HG03095 (cell line): ENCODE measurements at regions not wholly inside any gene's neighbourhood (a gene's known extent, or its start where the extent isn't known, plus 50 kb on each side); places are given as distances from the start of the nearest gene placed in this dataset.
A peak's percentile ranks its signal among the peaks of the same experiment; 100 is the strongest.
"Not testable (repeated sequence)": the region's sequence is repeated elsewhere in the genome, so short reads cannot be mapped to it uniquely, and the experiment has no call there.

ENCODE experiments used
- ATAC-seq: cut with Tn5 transposase; IDR thresholded peaks from one replicate; pipeline ENCODE4 v1.9.1; 2021; ENCODE audit warnings: moderate library complexity; ENCODE audit not compliant: unreplicated experiment

DNA sequence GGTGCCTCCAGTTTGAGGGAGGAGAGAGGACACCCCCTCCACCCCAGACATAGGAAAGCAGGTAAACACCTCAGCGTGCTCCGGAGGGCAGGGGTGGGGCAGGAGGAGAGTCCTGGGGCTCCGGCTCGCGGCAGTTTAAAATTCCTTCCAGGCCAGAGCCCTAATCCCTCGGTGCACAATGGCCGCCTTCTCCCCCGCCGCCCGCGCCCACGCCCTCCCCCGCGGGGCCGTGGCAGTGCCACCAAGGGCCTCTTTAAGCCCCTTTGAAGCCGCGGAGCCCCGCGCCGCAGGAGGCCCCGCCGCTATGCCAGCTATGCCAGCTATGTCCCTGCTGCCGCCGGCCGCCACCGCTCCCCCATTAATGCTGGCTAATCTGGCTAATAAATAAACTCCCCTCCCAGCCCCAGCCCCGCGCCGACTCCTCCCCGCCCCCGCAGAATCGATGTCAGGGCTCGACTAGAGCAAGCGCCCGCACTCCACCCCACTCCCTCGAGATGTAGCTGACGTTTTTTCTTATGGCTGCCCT lies 125.1 kb downstream of the MRPL14 start:
- no peak for ATAC-seq

DNA sequence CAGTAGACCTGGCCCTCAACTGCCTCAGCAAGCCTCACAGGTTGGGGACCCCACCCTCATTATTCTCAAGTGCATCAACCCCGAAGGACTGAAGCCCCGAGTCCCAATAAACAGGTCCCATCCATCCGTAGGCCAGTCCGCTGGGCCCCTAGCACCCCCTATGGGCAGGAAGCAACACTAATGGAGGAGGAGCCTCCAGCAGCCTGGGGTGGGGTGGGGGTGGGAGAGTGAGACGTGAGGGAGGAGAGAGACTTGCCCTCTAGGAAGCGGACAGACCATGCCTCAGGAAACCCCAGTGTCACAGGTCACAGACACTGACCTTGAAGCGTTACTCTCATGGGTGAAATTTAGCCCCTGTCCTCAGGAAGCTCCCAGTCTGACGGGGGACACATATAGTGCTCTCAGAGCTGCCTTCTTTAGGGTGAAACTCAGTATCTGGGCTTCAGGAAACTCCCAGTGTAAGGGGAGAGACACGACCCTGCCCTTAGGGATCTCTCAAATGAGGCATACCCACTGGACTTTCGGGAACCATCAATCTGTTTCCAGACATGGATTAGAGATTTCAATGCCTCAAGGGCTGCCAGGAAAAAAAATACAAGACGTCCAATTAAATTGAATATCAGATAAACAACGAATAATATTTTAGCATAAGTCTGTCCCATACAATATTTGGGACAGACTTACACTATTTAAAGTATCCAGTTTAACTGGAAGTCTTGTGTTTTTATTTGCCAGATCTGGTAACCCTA lies 125.8 kb downstream of the MRPL14 start:
- ATAC-seq = no peak

DNA sequence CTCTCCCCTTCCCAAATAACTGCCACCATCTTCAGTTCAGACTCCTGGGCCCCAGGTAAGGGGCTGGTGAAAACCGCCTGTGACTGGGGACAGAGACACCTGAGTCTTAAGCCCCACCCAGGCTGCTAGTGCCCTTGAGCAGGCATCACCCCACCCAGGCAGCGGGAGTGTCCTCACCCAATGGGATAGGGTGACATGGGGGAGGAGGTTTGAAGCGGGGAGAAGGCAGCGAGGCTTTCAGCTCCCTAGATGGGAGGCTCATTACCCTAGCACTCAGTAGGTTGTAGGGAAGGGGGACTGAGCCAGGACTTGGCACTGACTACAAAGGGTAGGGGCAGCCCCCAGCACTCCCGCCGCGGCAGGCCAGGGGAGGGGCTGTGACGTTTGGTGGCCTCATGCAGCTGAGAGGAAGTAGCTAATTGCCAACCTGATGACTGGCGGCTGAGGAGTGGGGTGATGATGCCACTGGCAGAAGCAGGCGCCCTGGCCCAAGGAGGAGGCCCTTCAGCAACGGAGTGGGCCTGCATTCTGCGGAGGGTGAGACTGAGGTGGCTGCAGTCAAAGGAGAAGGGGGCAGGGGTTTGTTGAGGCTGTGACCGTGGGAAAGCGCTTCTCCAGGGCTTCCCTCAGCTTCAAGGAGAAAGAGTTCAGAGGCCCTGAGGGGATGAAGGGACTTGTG lies 126.9 kb downstream of the MRPL14 start:
- peak; percentile 40 for ATAC-seq

DNA sequence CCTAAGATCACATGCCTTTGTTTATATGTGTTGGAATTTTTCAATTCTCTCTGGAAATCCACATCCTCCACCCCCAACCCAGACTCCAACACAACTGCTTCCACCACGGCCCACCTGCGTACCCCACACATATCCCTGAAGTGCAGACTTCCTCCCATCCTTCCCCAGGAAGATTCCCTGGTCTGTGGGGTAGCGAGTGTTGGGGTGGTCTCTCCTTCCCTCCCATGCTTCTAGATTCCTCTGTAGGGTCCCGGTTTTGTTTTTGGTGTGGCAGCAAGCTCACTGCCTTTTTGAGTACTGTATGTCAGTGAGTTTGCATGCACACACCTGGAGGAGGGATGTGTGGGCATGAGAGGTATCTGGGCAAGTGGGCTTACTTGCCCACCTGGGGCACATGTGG lies 127.6 kb downstream of the MRPL14 start:
- ATAC-seq = no peak

DNA sequence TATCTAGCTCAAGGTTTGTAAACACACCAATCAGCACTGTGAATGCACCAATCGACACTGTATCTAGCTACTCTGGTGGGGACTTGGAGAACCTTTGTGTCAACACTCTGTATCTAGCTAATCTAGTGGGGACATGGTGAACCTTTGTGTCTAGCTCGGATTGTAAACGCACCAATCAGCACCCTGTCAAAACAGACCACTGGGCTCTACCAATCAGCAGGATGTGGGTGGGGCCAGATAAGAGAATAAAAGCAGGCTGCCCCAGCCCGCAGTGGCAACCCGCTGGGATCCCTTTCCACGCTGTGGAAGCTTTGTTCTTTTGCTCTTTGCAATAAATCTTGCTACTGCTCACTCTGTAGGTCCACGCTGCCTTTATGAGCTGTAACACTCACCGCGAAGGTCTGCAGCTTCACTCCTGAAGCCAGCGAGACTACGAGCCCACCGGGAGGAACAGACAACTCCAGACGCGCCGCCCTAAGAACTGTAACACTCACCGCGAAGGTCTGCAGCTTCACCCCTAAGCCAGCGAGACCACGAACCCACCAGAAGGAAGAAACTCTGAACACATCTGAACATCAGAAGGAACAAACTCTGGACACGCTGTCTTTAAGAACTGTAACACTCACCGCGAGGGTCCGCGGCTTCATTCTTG lies 128.5 kb downstream of the MRPL14 start:
- not testable (repeated sequence) for ATAC-seq

DNA sequence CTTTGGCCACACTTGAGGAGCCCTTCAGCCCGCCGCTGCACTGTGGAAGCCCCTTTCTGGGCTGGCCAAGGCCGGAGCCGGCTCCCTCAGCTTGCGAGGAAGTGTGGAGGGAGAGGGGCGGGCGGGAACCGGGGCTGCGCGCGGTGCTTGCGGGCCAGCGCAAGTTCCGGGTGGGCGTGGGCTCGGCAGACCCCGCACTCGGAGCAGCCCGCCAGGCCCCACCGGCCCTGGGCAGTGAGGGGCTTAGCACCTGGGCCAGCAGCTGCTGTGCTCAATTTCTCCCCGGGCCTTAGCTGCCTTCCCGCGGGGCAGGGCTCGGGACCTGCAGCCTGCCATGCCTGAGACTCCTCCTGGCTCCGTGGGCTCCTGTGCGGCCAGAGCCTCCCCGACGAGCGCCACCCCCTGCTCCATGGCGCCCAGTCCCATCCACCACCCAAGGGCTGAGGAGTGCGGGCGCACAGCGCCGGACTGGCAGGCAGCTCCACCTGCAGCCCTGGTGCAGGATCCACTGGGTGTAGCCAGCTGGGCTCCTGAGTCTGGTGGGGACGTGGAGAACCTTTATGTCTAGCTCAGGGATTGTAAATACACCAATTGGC lies 129.2 kb downstream of the MRPL14 start:
- not testable (repeated sequence) for ATAC-seq

DNA sequence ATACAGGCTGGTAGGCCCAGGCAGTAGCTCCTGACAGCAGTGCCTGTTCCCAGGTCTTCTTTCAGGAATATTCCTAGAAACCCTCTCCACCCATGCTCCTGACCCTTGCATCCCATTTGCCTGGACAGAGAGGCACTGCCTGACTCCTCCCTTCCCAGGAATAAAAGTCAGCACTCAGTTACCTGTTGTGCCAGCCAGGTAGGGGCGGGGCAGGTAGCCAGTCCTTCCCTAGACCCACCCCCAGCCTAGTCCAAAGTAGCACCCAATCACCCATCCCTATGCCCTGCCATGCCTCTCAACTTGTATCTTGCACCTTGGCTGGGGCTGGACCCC lies 129.9 kb downstream of the MRPL14 start:
- ATAC-seq = no peak

DNA sequence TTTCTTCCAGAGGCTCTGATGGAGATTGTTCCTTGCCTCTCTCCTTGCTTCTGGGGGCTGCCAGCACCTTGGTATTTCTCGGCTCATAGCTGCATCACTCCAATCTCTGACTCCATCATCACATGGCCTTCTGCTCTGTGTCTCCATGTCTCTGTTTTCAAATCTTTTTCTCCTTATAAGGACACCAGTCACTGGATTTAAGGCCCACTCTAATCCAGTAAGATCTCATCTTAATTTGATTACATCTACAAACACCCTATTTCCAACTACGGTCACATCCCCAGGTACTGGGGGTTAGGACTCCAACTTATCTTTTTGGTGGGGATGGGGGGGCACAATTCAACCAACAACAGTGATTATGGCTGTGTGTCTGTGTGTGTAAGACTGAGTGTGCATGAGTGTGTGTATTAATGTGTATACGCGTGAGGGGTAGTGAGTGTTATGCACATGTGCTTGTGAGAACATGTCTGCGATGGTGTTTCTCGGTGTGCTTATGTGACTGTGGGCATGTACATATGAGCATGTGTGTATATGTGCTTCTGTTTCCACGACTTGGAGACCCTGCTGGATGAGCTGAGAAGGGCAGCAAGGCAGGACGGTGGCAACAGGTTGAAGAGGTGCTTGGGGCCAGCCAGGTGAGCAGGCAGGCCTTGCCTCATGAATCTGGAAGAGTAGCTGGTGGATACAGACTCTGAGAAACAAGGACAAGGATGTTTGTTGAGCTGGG lies 130.5 kb downstream of the MRPL14 start:
- ATAC-seq = no peak

DNA sequence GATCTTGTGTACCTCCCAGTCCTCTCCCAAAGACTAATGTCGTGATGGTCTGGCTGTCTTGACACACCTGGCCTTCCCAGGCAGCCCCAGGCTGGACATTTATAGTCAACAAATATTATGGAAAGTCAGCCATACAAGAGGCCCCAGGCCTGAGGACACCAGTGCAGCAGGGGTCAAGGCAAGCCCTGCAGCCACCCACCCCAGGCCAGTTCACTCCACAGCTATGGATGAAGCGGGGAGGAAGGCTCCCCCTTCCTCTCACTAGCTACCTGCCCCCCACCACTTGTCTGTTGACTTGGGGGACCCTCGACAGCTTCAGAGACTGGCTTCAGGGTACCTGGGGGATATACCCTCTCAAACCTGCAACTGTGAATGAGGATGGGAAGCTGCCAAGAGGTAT lies 132.1 kb downstream of the MRPL14 start:
- ATAC-seq = no peak

DNA sequence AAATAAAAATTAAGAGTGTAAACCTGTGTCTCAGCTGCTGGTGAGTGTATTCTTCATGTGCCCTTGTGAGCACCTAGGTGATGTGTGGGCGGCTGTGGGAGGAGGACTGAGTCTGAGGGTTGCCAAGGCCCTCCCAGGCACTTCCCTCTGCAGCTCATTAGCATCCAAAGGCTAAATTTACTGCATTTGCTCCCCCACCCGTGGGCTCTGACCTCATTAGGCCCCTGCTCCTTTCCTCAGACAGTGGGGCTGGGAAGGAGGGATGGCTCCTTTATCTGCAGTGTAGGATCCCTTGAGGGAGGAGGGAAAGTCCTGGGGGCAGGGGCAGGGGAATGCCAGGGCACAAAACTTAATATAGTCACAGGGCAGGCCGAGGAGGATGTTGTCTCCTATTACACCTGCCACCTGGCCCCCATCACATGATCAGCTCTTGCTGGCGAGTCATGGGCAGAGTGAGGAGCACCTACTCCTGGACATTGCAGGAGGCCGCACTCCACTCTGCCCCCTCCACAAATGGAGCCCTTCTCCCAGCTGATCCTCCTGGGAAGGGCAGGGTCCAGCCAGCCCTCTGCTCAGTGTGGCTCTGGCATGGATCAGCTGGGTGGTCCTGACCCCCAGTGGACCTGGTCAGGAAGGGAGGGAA lies 133.2 kb downstream of the MRPL14 start:
- no peak for ATAC-seq

DNA sequence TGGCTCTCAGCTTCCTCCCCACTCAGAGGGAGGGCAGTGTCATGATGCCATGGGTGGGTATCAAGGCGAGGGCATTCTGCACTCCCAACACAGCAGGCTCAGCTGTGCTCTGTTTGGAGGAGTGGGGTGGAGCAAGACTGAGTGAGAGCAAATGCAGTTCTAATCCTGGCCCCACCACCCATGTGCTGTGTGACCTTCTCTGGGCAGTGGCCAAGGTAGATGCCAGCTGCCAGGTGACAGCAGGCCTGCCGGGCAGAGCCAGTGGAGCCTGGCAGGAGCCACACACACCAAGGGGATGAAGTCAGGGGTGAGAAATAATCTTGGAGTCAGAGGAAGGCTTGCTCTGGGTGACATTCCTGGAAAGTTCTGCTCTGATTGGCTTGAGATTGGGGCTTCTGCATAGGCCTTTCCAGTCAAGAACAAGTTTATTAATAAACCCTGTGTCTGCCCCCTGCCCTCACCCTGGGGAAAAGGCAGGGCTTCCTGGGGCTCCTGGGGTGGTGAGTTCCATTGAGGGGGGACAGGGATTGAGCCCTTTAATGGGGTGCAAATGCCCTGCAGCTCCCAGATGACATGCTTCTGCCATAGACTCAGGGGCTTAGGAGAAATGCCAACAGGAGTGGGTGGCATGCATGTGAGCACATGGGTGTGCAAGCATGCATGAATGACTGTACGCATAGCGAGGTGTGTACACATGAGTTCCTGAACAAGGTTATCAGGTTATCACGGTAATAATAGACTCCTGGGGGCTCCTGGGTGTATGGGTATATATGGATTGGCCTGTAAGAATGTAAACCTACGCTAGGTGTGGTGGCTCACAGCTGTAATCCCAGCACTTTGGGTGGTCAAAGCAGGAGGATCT lies 134.2 kb downstream of the MRPL14 start:
- no peak for ATAC-seq

DNA sequence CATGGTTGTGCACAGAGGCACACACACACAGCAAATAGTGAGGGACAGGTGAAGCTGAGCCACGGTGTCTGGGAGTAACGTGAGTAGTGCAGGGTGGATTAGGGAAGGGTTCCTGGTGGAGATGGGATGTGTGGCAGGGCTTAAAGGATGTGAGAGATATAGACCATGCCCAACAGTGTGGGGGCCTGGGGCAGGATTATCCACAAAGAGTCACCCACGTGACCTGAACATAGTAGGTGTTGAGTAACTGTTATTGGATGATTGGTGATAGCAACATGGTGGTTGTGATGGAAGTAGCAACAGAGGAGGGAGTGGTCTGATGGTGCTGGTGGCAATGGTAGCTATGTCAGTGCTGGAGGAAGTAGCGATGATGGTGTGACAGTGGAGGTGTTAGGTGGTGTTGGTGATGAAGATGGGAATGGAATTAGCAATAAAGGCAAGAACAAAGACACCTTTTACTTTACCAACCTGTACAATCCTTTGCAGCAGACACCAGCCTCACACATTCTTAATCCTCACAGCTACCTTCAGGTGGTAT lies 135.1 kb downstream of the MRPL14 start:
- ATAC-seq = no peak

DNA sequence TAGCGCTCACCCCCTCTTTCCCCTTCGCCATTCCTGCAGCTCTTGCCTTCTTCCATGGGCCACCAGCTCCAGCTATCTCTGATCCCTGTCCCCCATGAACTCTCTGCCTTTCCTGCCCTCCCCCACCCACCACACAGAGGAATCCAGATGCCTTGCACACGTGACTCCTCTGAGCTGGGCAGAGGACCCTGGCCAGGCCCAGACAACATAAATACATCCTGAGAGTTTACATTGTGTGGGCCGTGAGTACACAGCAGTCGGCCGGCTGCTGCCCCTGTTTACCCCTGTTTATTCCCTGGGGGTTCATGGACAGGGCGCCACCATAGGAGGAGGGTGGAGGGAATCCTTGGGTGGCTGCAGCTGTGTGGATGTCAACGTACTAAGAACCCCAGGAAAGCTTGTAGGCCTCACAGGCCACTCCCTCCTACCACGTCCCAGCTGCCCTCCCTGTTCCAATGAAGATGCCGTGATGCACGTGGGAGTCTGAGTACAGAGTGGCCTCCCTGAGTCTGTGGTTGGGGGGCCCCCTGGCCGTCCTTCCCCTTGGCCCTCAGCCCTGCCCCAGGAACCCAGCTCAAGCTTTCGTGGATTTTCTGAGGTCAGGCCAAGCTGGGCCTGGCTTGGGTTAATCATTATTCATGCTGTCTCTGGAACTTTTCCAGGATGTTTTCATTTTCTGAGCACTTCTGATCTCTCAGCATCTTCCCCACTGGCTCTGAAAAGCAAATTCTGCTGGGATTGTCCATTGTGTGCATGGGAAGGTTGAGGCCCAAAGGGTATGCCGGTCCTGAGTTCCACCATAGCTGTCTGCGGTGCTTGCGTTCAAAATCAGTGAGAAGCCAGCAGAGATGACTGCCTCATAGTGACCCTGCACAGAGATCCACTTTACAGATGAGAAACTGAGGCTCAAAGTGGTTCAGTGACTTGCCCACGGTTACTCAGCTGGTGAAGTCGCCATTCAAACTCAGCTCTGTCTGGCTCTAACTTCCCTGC lies 136.3 kb downstream of the MRPL14 start:
- no peak for ATAC-seq

DNA sequence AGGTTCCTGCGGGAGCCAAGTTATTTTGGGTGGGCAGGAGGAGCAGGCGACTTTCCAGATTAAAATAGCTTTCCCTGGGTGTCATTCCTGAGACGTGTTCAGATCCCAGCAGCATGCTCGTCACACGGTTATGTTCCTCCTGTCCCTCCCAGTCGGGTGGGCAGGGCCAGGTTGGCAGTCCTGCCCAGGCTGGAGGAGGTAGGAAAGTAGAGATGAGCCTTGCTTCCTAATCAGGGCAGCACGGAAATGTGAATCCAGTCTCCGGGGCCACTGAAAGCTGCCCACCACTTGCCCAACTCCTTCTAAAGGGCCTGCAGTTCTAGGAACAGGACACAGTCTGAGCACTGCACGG lies 137.0 kb downstream of the MRPL14 start:
- no peak for ATAC-seq

DNA sequence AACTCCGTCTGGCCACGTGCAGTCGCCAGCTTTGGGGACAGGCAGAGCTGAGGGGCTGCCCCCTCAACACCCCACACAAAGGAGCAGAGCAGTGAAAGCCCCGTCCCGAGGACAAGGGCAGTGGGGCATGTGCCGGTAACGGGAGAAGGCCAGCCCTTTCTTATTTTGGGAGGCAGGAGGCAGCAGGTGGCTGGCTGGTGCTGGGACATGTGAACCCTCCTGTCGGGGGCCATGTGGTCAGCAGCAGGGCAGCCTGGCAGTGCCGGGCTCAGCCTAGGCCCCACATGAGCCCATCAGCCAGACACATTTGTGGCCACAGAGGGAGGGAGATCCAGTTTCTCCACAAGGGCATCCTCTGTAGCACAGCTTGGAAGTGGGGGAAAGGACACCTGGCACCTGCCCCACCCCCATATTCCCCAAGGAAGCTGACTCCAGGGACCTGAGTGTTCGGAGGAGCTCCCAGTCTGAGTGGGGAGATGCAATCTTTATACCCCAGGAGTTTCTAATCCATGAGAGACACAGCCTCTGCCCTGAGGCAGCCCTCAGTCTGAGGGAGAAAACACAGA lies 137.6 kb downstream of the MRPL14 start:
- no peak for ATAC-seq

DNA sequence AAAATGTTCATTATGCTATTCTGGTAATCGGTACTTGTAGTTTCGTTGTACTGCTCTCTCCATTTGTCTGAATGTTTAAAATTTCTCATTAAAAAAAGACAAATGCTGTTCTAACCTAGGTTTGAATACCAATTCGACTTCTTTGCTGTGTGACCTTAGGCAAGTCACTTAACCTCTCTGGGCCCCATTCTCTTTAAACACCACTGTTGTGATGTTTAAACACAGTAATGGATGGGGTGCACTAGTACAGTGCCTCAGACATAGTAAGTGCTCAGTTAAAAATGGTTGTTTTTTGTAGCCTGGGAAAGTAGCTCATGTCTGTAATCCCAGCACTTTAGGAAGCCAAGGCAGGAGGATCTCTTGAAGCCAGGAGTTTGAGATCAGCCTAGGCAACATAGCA lies 138.5 kb downstream of the MRPL14 start:
- ATAC-seq = no peak

DNA sequence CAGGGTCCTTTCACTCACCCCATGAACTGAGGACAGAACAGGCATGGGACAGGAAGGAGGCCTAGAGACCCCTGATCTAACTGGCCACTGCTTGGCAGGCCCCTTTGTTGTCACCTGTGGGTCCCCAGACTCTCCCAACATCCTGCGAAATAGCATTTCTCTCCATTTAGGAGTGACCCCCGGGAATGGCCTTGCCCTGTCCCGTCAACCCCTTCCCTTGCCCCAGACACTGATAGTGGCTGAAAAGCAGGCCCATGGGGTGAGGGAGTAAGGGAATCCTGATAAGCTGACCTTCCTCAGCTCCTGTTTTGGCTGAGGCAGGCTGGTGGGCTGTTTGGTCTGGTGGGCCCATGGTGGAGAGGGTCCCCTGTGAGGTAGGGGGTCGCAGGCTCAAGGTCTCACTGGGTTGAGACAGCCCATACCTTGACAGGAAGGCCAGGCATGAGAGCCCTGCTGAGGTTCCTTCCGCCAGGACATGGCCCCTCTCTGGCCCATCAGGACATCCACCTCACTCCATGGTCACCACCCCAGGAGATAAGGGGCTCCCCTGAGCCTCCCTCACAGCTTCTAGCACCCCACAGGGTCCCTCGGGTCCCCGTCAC lies 139.3 kb downstream of the MRPL14 start:
- no peak for ATAC-seq
